GM12891 (cell line): ENCODE measurements at regions not wholly inside any gene's neighbourhood (a gene's known extent, or its start where the extent isn't known, plus 50 kb on each side); places are given as distances from the start of the nearest gene placed in this dataset.
"Not testable (repeated sequence)": the region's sequence is repeated elsewhere in the genome, so short reads cannot be mapped to it uniquely, and the experiment has no call there.

Source experiments
- DNase-seq: peaks from one replicate; pipeline ENCODE4 v3.0.0; 2011; ENCODE audit warnings: low spot score; ENCODE audit not compliant: insufficient read length
- FAIRE-seq: peaks from 2 replicates; lab custom pipeline; 2011; peaks lifted over from hg19 to GRCh38; lab: Jason Lieb, UNC
- PAX5 ChIP-seq: IDR thresholded peaks from 2 replicates; pipeline ENCODE4 v1.6.1; 2011; ENCODE audit warnings: low read length, moderate library complexity, mild to moderate bottlenecking; ENCODE audit not compliant: insufficient read depth, severe bottlenecking
- POLR2A ChIP-seq: IDR thresholded peaks from 2 replicates; pipeline ENCODE4 v1.6.1; 2011; ENCODE audit warnings: low read depth, low read length, control low read depth
- POLR2AphosphoS5 ChIP-seq: IDR thresholded peaks from 2 replicates; pipeline ENCODE4 v1.6.1; 2011; ENCODE audit warnings: low read depth, low read length, control low read depth
- POU2F2 ChIP-seq: IDR thresholded peaks from 2 replicates; pipeline ENCODE4 v1.6.1; 2011; ENCODE audit warnings: low read depth, mild to moderate bottlenecking, control low read depth, low read length, moderate library complexity
- SPI1 ChIP-seq: IDR thresholded peaks from 2 replicates; pipeline ENCODE4 v1.6.1; 2011; ENCODE audit warnings: low read depth, low read length, control low read depth
- TAF1 ChIP-seq: IDR thresholded peaks from 2 replicates; pipeline ENCODE4 v1.6.1; 2011; ENCODE audit warnings: low read depth, low read length, control low read depth

GRCh38 chr6:144488590-144488989 lies 203.5 kb downstream of the UTRN start:
- no peak for DNase-seq
- TF ChIP-seq TAF1 = no peak
- TF ChIP-seq POU2F2 = no peak
- TF ChIP-seq POLR2A = no peak
- TF ChIP-seq SPI1 = no peak
- TF ChIP-seq PAX5 = no peak
- TF ChIP-seq POLR2AphosphoS5 = no peak
- FAIRE-seq = no peak

DNA sequence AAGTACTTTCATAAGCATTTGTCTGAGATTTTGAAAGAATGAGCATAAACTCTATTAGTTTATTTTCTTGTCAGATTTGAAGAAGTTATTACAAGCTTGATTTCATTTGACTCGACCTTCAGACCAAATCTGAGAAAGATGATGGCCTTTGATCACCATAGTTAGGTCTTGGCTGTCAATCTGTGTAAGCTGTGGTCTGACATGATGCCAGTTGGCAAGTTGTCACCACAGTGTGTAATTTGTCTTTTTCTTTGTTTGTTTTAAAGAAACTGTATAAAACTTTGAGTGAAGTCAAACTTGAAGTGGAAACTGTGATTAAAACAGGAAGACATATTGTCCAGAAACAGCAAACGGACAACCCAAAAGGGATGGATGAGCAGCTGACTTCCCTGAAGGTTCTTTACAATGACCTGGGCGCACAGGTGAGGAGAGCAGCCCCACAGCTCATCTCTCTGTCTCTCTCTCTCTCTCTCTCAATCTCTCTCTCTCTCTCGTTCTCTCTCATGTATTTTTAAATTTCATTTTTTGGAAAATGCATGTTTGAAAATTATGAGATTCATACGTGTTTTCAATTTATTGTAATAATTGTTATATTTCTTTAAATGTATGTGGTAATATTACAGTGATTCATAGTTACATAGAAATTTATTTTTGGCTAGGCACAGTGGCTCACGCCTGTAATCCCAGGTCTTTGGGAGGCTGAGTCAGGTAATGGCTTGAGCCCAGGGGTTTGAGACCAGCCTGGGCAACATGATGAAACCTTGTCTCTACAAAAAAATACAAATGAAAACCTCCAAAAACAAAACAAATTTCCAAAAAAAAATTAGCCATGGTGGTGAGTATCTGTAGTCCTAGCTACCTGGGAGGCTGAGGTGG lies 208.1 kb downstream of the UTRN start:
- no peak for TF ChIP-seq TAF1
- no peak for TF ChIP-seq SPI1
- TF ChIP-seq PAX5 = no peak
- no peak for TF ChIP-seq POLR2A
- TF ChIP-seq POLR2AphosphoS5 = no peak
- TF ChIP-seq POU2F2 = no peak
- DNase-seq = no peak
- no peak for FAIRE-seq

- FAIRE-seq, DNase-seq: not testable (repeated sequence)
These were observed 209.9 kb downstream of the UTRN start for GRCh38 chr6:144495076-144495475.

DNA sequence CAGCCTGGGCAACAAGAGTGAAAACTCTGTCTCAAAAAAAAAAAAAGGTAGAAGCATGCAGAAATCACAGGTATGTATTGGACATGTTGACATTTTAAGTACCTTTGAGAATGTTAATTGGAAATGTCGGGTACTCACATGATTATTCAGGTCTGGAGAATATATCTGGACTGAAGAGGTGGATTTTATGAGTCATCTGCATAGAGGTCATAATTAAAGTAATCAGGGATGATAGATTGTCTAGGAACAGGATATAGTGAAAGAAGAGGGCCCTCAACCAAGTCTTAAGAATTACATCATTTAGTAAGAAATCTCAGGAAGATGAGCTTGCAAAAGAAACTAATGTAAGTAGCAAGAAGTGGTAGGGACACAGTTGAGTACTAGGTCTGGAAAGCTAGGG lies 212.5 kb downstream of the UTRN start:
- FAIRE-seq = no peak
- TF ChIP-seq POLR2A (no peak), POU2F2 (no peak), TAF1 (no peak), PAX5 (no peak)
- DNase-seq = no peak

- DNase-seq (no peak), FAIRE-seq (peak; percentile 65)
- TF ChIP-seq PAX5 (no peak), SPI1 (no peak), POLR2A (no peak), TAF1 (no peak)
These were observed 215.8 kb downstream of the UTRN start for GRCh38 chr6:144500892-144501291.

GRCh38 chr6:144505214-144505613 lies 220.1 kb downstream of the UTRN start:
- not testable (repeated sequence) for DNase-seq, FAIRE-seq

DNA sequence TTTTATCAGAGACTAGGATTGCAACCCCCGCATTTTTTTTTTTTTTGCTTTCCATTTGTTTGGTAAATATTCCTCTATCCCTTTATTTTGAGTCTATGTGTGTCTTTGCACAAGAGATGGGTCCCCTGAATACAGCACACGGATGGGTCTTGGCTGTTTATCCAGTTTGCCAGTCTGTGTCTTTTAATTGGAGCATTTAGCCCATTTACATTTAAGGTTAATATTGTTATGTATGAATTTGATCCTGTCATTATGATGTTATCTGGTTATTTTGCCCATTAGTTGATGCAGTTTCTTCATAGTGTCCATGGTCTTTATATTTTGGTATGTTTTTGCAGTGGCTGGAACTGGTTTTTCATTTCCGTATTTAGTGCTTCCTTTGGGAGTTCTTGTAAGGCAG lies 220.9 kb downstream of the UTRN start:
- FAIRE-seq, DNase-seq: not testable (repeated sequence)

GRCh38 chr6:144507772-144508312 lies 222.7 kb downstream of the UTRN start:
- FAIRE-seq, DNase-seq: not testable (repeated sequence)

DNA sequence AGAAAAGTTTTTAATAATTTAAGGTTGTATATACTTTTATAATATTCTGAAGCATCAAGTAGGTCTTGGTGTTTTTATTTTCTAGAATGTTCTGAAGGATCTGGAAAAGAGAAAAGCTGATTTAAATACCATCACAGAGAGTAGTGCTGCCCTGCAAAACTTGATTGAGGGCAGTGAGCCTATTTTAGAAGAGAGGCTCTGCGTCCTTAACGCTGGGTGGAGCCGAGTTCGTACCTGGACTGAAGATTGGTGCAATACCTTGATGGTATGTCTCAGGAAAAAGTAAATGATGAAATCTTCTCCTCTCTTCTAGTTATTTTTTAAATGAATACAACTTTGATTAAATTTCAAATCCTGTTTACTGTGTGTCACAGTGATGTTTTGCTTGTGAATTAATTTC lies 225.7 kb downstream of the UTRN start:
- TF ChIP-seq PAX5 = no peak
- no peak for TF ChIP-seq POLR2AphosphoS5
- TF ChIP-seq TAF1 = no peak
- no peak for TF ChIP-seq SPI1
- no peak for TF ChIP-seq POU2F2
- no peak for TF ChIP-seq POLR2A
- DNase-seq (no peak), FAIRE-seq (no peak)

- DNase-seq (no peak), FAIRE-seq (no peak)
- TF ChIP-seq POLR2A (no peak), POLR2AphosphoS5 (no peak), SPI1 (no peak), PAX5 (no peak), TAF1 (no peak), POU2F2 (no peak)
These were observed 230.6 kb downstream of the UTRN start for GRCh38 chr6:144515761-144516160.

DNA sequence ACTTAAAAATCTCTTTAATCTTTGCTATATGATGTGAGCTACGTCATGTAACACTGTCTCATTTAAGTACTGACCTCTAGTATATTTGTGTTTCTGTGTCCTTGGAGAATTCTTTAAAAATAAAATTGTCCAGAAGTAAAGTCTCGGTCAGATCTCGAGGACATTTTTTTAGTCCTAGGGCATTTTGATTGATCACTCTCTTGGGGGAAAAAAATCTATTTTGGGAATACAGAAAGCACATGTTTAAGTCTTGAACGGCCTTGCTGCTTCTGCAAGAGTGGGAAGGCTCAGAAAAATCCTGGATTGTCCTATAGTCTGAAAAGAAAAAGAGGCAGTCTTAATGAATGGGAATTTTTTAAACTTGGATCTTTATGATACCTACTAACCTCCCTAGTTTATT lies 234.3 kb downstream of the UTRN start:
- no peak for DNase-seq
- no peak for TF ChIP-seq TAF1
- no peak for TF ChIP-seq POU2F2
- TF ChIP-seq PAX5 = no peak
- no peak for TF ChIP-seq SPI1
- TF ChIP-seq POLR2A = no peak
- TF ChIP-seq POLR2AphosphoS5 = no peak
- no peak for FAIRE-seq
